ENCODE measurements at regions not wholly inside any gene's neighbourhood (a gene's known extent, or its start where the extent isn't known, plus 50 kb on each side); places are given as distances from the start of the nearest gene placed in this dataset.

GRCh38 chr6:53989504-53989903, 121.7 kb upstream of the MLIP start:
- TF ChIP-seq CTCF (conservative IDR thresholded peaks at IDR 0.05) (no peak), EZH2 (IDR thresholded peaks at IDR 0.05; ENCODE audit: low read depth) (no peak)
